ENCODE measurements at regions not wholly inside any gene's neighbourhood (a gene's known extent, or its start where the extent isn't known, plus 50 kb on each side); places are given as distances from the start of the nearest gene placed in this dataset.

GRCh38 chr9:20078246-20078645 is 289.4 kb upstream of the SLC24A2 start:
- Histone ChIP-seq H3K4me1 (no peaks in the 10 kb centered on the region), H3K4me3 (no peak overlapping the region), H3K9me3 (no peaks in the 10 kb centered on the region), H3K27ac (no peak overlapping the region), H3K4me2 (no peak overlapping the region)
- DNase-seq (ENCODE audit: low read depth in 1 of 2, low spot score in 1 of 2): no peak
- no peak for ATAC-seq
- CTCF ChIA-PET: interaction anchor here (1.0 kb wide), 1 partner anchor 13 kb away, joined by 3 read pairs; no protein-coding TSS in a partner anchor
- POLR2A ChIA-PET: no interaction called here
- TF ChIP-seq POLR2AphosphoS2 (conservative IDR thresholded peaks at IDR 0.05; ENCODE audit: low read length): no peak
- no peak for TF ChIP-seq HEYL (CRISPR knock-in tag; IDR thresholded peaks at IDR 0.05)
- no peak for FAIRE-seq

- ATAC-seq (no peak), FAIRE-seq (no peak), DNase-seq (ENCODE audit: low read depth in 1 of 2, low spot score in 1 of 2) (no peak)
- H3K4me3 ChIP-seq: no peak overlapping the region
- no peaks in the 10 kb centered on the region for H3K4me1 ChIP-seq
- WGBS (ENCODE audit: missing lambda C conversion rate): no CpG with 5 or more reads among the region's 1 CpG
- TF ChIP-seq MAX (IDR thresholded peaks at IDR 0.05): no peak
- TF ChIP-seq HDAC2 (IDR thresholded peaks at IDR 0.05): no peak
- TF ChIP-seq ZNF302 (CRISPR knock-in tag; IDR thresholded peaks at IDR 0.05): no peak
- TF ChIP-seq REST (IDR thresholded peaks at IDR 0.05): no peak
- TF ChIP-seq FOXS1 (CRISPR knock-in tag; IDR thresholded peaks at IDR 0.05): no peak
- TF ChIP-seq RNF2 (IDR thresholded peaks at IDR 0.05; ENCODE audit: borderline replicate concordance, low read depth): no peak
- no peak for TF ChIP-seq CHD2 (IDR thresholded peaks at IDR 0.05; ENCODE audit: low read length, partially characterized antibody)
- TF ChIP-seq HOXB13 (CRISPR knock-in tag; IDR thresholded peaks at IDR 0.05; ENCODE audit: low read depth): no peak
- TF ChIP-seq TP53 (CRISPR knock-in tag; IDR thresholded peaks at IDR 0.05): no peak
- TF ChIP-seq EP300 (IDR thresholded peaks at IDR 0.05): no peak
- no peak for TF ChIP-seq FOSB (CRISPR knock-in tag; IDR thresholded peaks at IDR 0.05)
- no peak for TF ChIP-seq MAZ (IDR thresholded peaks at IDR 0.05; ENCODE audit: borderline replicate concordance, low read depth, low read length)
- no peak for TF ChIP-seq RCOR1 (IDR thresholded peaks at IDR 0.05; ENCODE audit: low read depth, low read length)
- TF ChIP-seq NR3C1 (IDR thresholded peaks at IDR 0.05): no peak
- ChIA-PET POLR2A (no interaction called here), CTCF (no interaction called here)
- H3K9me3 ChIP-seq: no peaks in the 10 kb centered on the region
- H3K27ac ChIP-seq: no peak overlapping the region
- no peak overlapping the region for H3K4me2 ChIP-seq
Measured at GRCh38 chr9:20074291-20074690, 285.5 kb upstream of the SLC24A2 start.

- H3K27ac ChIP-seq: no peak overlapping the region
- no peak overlapping the region for H3K4me2 ChIP-seq
- TF ChIP-seq HEYL (CRISPR knock-in tag; IDR thresholded peaks at IDR 0.05) (no peak), CBX8 (IDR thresholded peaks at IDR 0.05) (no peak)
- H3K9me3 ChIP-seq: no peaks in the 10 kb centered on the region
- CTCF ChIA-PET: no interaction called here
- DNase-seq (ENCODE audit: low read depth in 1 of 2, low spot score in 1 of 2) (no peak), FAIRE-seq (no peak), ATAC-seq (no peak)
- no peaks in the 10 kb centered on the region for H3K4me1 ChIP-seq
- WGBS (ENCODE audit: missing lambda C conversion rate): 6% methylated on average over 3 of the region's 3 CpGs
- POLR2A ChIA-PET: no interaction called here
- no peak overlapping the region for H3K4me3 ChIP-seq
Measured at GRCh38 chr9:20070336-20070735, 281.5 kb upstream of the SLC24A2 start.

- FAIRE-seq (no peak), DNase-seq (ENCODE audit: low read depth in 1 of 2, low spot score in 1 of 2) (no peak), ATAC-seq (no peak)
- Histone ChIP-seq H3K4me3 (no peak overlapping the region), H3K4me2 (no peak overlapping the region), H3K4me1 (no peaks in the 10 kb centered on the region), H3K9me3 (no peaks in the 10 kb centered on the region), H3K27ac (no peak overlapping the region)
- ChIA-PET POLR2A (no interaction called here), CTCF (no interaction called here)
- WGBS (ENCODE audit: missing lambda C conversion rate): 8% methylated on average over 4 of the region's 4 CpGs
- no peak for TF ChIP-seq ZNF302 (CRISPR knock-in tag; IDR thresholded peaks at IDR 0.05)
- TF ChIP-seq HDAC2 (IDR thresholded peaks at IDR 0.05): no peak
- no peak for TF ChIP-seq NPAS2 (CRISPR knock-in tag; IDR thresholded peaks at IDR 0.05; ENCODE audit: borderline replicate concordance)
- TF ChIP-seq RFX5 (IDR thresholded peaks at IDR 0.05): no peak
- TF ChIP-seq CHD4 (IDR thresholded peaks at IDR 0.05; ENCODE audit: borderline replicate concordance): no peak
- TF ChIP-seq CHD2 (IDR thresholded peaks at IDR 0.05; ENCODE audit: low read length, partially characterized antibody): no peak
- TF ChIP-seq HOXA7 (CRISPR knock-in tag; IDR thresholded peaks at IDR 0.05): no peak
- no peak for TF ChIP-seq HOXB13 (CRISPR knock-in tag; IDR thresholded peaks at IDR 0.05; ENCODE audit: low read depth)
- no peak for TF ChIP-seq HES2 (IDR thresholded peaks at IDR 0.05)
- TF ChIP-seq KDM5A (IDR thresholded peaks at IDR 0.05): no peak
- no peak for TF ChIP-seq CEBPB (IDR thresholded peaks at IDR 0.05)
- no peak for TF ChIP-seq NR3C1 (IDR thresholded peaks at IDR 0.05)
- TF ChIP-seq MAFK (IDR thresholded peaks at IDR 0.05; ENCODE audit: partially characterized antibody): no peak
- no peak for TF ChIP-seq RARB (CRISPR knock-in tag; IDR thresholded peaks at IDR 0.05)
- no peak for TF ChIP-seq ESRRA (IDR thresholded peaks at IDR 0.05; ENCODE audit: borderline replicate concordance, low read length)
Measured at GRCh38 chr9:20065796-20066700, 277.2 kb upstream of the SLC24A2 start.
